ENCODE measurements at regions not wholly inside any gene's neighbourhood (a gene's known extent, or its start where the extent isn't known, plus 50 kb on each side); places are given as distances from the start of the nearest gene placed in this dataset.

- H3K27ac ChIP-seq (ENCODE audit: control insufficient read depth, insufficient read depth, low read length) = no peak overlapping the region
- peak; percentile 70 for FAIRE-seq
- H3K36me3 ChIP-seq (ENCODE audit: control insufficient read depth in 2 of 2, extremely low read depth in 1 of 2, insufficient read depth in 2 of 2, low read length in 2 of 2) = no peaks in the 10 kb centered on the region
- TF ChIP-seq EZH2 (IDR thresholded peaks at IDR 0.05; ENCODE audit: low read length) (no peak), CTCF (optimal IDR thresholded peaks at IDR 0.05 in 1 of 3, IDR thresholded peaks at IDR 0.05 in 1 of 3, conservative IDR thresholded peaks at IDR 0.05 in 1 of 3; ENCODE audit: extremely low read depth in 1 of 3, insufficient read depth in 2 of 3, low read length in 3 of 3) (no peak)
- H3K9ac ChIP-seq (ENCODE audit: control insufficient read depth, extremely low read depth, insufficient read depth, low read length) = no peak overlapping the region
- H3K9me1 ChIP-seq (ENCODE audit: control insufficient read depth, extremely low read depth, insufficient read depth, low read length) = no peaks in the 10 kb centered on the region
- no peak overlapping the region for H2AFZ ChIP-seq (ENCODE audit: control insufficient read depth, low read length)
- no peak for DNase-seq (ENCODE audit: low read depth, low spot score)
- dilution Hi-C loops (cut with MboI; ENCODE audit: extremely low pct_ligation_motif_present, low sequenced_read_pairs) = no loop called here
- no peak overlapping the region for H3K4me2 ChIP-seq (ENCODE audit: control insufficient read depth, extremely low read depth, insufficient read depth, low read depth, low read length)
- H3K9me3 ChIP-seq (ENCODE audit: control insufficient read depth, low read depth, low read length) = no peaks in the 10 kb centered on the region
- H3K4me1 ChIP-seq (ENCODE audit: control insufficient read depth, extremely low read depth, insufficient read depth, low read length) = peaks cover 37% of the 10 kb centered on the region
- no peaks in the 10 kb centered on the region for H3K79me2 ChIP-seq (ENCODE audit: control insufficient read depth, insufficient read depth, low read length)
- H3K27me3 ChIP-seq (ENCODE audit: control insufficient read depth, extremely low read depth, insufficient read depth, low read length) = no peaks in the 10 kb centered on the region
- H3K4me3 ChIP-seq (ENCODE audit: control insufficient read depth in 2 of 3, extremely low read depth in 1 of 3, insufficient read depth in 2 of 3, low read depth in 1 of 3, low read length in 3 of 3) = no peak overlapping the region
- no peaks in the 10 kb centered on the region for H4K20me1 ChIP-seq (ENCODE audit: control insufficient read depth, extremely low read depth, insufficient read depth, low read length)
These were observed 82.3 kb upstream of the NDUFV2 start for GRCh38 chr18:9020221-9020620.

- FAIRE-seq = no peak
These were observed 81.0 kb upstream of the NDUFV2 start for GRCh38 chr18:9021458-9021857.

More at GRCh38 chr18:9021458-9021857, 81.0 kb upstream of the NDUFV2 start:
- H2AFZ ChIP-seq (ENCODE audit: control insufficient read depth, low read length) = no peak overlapping the region
- DNase-seq (ENCODE audit: low read depth, low spot score) = no peak
- H3K4me1 ChIP-seq (ENCODE audit: control insufficient read depth, extremely low read depth, insufficient read depth, low read length) = peaks cover 35% of the 10 kb centered on the region
- no peaks in the 10 kb centered on the region for H4K20me1 ChIP-seq (ENCODE audit: control insufficient read depth, extremely low read depth, insufficient read depth, low read length)
- no peaks in the 10 kb centered on the region for H3K27me3 ChIP-seq (ENCODE audit: control insufficient read depth, extremely low read depth, insufficient read depth, low read length)
- H3K36me3 ChIP-seq (ENCODE audit: control insufficient read depth in 2 of 2, extremely low read depth in 1 of 2, insufficient read depth in 2 of 2, low read length in 2 of 2) = no peaks in the 10 kb centered on the region
- no peak overlapping the region for H3K9ac ChIP-seq (ENCODE audit: control insufficient read depth, extremely low read depth, insufficient read depth, low read length)
- H3K4me3 ChIP-seq (ENCODE audit: control insufficient read depth in 2 of 3, extremely low read depth in 1 of 3, insufficient read depth in 2 of 3, low read depth in 1 of 3, low read length in 3 of 3) = no peak overlapping the region
- no peaks in the 10 kb centered on the region for H3K79me2 ChIP-seq (ENCODE audit: control insufficient read depth, insufficient read depth, low read length)
- H3K27ac ChIP-seq (ENCODE audit: control insufficient read depth, insufficient read depth, low read length) = no peak overlapping the region
- no peaks in the 10 kb centered on the region for H3K9me3 ChIP-seq (ENCODE audit: control insufficient read depth, low read depth, low read length)
- TF ChIP-seq CTCF (optimal IDR thresholded peaks at IDR 0.05 in 1 of 3, IDR thresholded peaks at IDR 0.05 in 1 of 3, conservative IDR thresholded peaks at IDR 0.05 in 1 of 3; ENCODE audit: extremely low read depth in 1 of 3, insufficient read depth in 2 of 3, low read length in 3 of 3) (no peak), EZH2 (IDR thresholded peaks at IDR 0.05; ENCODE audit: low read length) (no peak)
- dilution Hi-C loops (cut with MboI; ENCODE audit: extremely low pct_ligation_motif_present, low sequenced_read_pairs) = no loop called here
- H3K4me2 ChIP-seq (ENCODE audit: control insufficient read depth, extremely low read depth, insufficient read depth, low read depth, low read length) = no peak overlapping the region
- no peaks in the 10 kb centered on the region for H3K9me1 ChIP-seq (ENCODE audit: control insufficient read depth, extremely low read depth, insufficient read depth, low read length)
